Pancreas (tissue), 10 donors: ENCODE measurements at regions not wholly inside any gene's neighbourhood (a gene's known extent, or its start where the extent isn't known, plus 50 kb on each side); places are given as distances from the start of the nearest gene placed in this dataset.

ENCODE experiments used
- ATAC-seq, 4 donors: fragments of 200-7000 bp; cut with Tn5 transposase; one replicate each; pipeline versions ENCODE4 v1.8.0 to v1.9.1; 2020; ENCODE audit warnings: mild to moderate bottlenecking in 4 of 4, moderate library complexity in 4 of 4
- DNase-seq, 6 donors: peaks; one replicate each; pipeline ENCODE4 v3.0.0-alpha.2; 2020
- FAIRE-seq: peaks from 2 replicates; lab custom pipeline; 2012; peaks lifted over from hg19 to GRCh38; lab: Jason Lieb, UNC
- H3K27ac ChIP-seq, 4 donors: fragments of 200-600 bp; sonication (generic); 1 replicate in 3 of 4; 2 replicates in 1 of 4; pipeline versions ENCODE4 v1.5.0 to v1.8.0; 2020
- H3K27me3 ChIP-seq, 4 donors: fragments of 200-600 bp; one replicate each; pipeline ENCODE4 v1.8.0; 2021
- H3K36me3 ChIP-seq, 3 donors: fragments of 200-600 bp; sonication (generic) in 1 of 3; one replicate each; pipeline versions ENCODE4 v1.5.0 to v1.8.0; 2020 to 2021
- H3K4me1 ChIP-seq, 3 donors: fragments of 200-600 bp; one replicate each; pipeline ENCODE4 v1.8.0; 2021
- H3K4me3 ChIP-seq, 4 donors: fragments of 200-600 bp; sonication (generic) in 2 of 4; one replicate each; pipeline versions ENCODE4 v1.5.0 to v1.8.0; 2020 to 2021
- H3K9me3 ChIP-seq, 4 donors: fragments of 200-600 bp; one replicate each; pipeline ENCODE4 v1.8.0; 2021
- WGBS, 2 donors: extraction: QIAGEN DNeasy Blood & Tissue Kit; methylation state at CpG; one replicate each; pipeline ENCODE4 v1.1.7; 2013; 5-methylcytosine and 5-hydroxymethylcytosine counted together
- intact Hi-C, 3 donors: fragments of 100-400 bp; cut with DNase I; formaldehyde crosslinking; loops; one replicate each; pipeline versions ENCODE4 v1.11.1 to v1.14.2; 2022
- TF ChIP-seq, protein P1 (sequence below), 4 donors: fragments of 200-600 bp; sonication (generic) in 3 of 4; IDR thresholded peaks; one replicate each; pipeline versions ENCODE4 v1.5.0 to v1.8.0; 2021; ENCODE audit warnings: antibody characterized with exemption in 4 of 4
- donor health status: healthy with polysubstance abuse.
- donor health status: DM: no; HTN: no; CAD: no; lungs with moderate emphysema.
- donor health status: DM: no; HTN: no; CAD: no.
- donor health status: control.
- donor health status: control.
- donor health status: Bipolar disorder and iron deficiency.
- donor health status: DM: yes; HTN: yes; CAD: no.
- donor health status: DM: no; HTN: no; CAD: no.
- donor health status: DM: no; HTN: no; CAD: no.
- donor health status: DM: yes; HTN: yes; CAD: no.

DNA sequence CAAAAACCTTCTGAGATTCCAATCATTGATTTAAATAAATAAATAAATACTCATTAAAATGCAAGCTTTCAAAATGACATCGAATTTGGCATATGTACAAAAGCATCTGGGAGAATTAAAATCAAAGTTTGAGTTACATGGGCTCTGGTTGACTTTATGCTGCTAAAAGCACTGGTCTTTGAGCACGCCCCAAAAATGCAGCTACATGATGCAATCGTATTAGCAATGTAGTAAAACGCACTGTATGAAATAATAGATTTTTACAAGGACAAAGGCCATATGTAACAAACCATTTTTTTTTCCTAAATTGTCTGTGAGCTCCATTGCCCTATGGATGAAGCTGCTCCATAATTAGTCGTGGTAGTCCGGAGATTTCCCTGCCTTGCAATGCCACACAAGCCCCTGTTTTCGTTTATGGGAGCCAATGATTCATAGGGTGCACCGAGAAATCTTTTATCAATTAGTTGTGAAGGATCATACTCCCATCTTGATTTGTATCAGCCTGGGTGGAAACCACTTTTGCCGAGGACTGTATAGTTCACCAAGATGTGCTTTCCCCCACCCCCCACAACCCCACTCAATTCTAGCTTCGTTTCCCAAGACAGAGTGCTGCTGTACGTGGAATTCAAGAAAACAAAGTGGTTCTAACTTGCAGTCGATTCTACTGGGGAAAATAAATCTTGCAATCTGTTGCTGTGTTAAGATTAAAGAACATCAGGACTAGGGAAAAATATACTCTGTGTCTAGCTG lies 268.4 kb downstream of the IRS1 start:
- Histone ChIP-seq H3K9me3 (no peaks in the 10 kb centered on the region), H3K36me3 (no peaks in the 10 kb centered on the region), H3K4me1 (no peaks in the 10 kb centered on the region), H3K27me3 (no peaks in the 10 kb centered on the region), H3K4me3 (no peak overlapping the region), H3K27ac (no peak overlapping the region)
- intact Hi-C loops, result no loop called here
- TF ChIP-seq, protein P1, sequence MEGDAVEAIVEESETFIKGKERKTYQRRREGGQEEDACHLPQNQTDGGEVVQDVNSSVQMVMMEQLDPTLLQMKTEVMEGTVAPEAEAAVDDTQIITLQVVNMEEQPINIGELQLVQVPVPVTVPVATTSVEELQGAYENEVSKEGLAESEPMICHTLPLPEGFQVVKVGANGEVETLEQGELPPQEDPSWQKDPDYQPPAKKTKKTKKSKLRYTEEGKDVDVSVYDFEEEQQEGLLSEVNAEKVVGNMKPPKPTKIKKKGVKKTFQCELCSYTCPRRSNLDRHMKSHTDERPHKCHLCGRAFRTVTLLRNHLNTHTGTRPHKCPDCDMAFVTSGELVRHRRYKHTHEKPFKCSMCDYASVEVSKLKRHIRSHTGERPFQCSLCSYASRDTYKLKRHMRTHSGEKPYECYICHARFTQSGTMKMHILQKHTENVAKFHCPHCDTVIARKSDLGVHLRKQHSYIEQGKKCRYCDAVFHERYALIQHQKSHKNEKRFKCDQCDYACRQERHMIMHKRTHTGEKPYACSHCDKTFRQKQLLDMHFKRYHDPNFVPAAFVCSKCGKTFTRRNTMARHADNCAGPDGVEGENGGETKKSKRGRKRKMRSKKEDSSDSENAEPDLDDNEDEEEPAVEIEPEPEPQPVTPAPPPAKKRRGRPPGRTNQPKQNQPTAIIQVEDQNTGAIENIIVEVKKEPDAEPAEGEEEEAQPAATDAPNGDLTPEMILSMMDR (IDR thresholded peaks at IDR 0.05), result no peak
- 73 to 79% methylated on average over 12 of the region's 12 CpGs for WGBS, 2 donors
- DNase-seq (no peak), FAIRE-seq (no peak), ATAC-seq (no peak)

DNA sequence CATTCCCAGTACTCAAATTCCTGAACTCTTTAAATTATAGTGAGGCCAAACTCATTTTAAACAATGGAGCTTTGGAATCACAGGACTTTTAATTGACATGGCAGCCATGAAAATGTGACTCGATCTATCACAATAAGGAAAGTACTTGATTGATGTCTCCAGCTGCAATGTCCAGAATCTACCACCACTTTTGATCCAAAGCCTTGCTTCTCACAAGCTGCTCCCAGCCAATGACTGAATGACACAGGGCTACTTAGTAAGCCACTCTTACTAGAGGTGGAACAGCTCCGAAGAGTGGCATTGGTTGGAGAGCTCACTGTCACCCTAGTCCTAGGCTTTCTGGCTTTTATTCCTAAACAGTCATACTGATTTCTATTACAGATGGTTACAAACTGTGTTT lies 270.1 kb downstream of the IRS1 start:
- TF ChIP-seq, protein P1 (IDR thresholded peaks at IDR 0.05), result no peak
- Histone ChIP-seq H3K36me3 (no peaks in the 10 kb centered on the region), H3K27ac (no peak overlapping the region), H3K27me3 (no peaks in the 10 kb centered on the region), H3K9me3 (no peaks in the 10 kb centered on the region), H3K4me3 (no peak overlapping the region), H3K4me1 (no peaks in the 10 kb centered on the region)
- intact Hi-C loops, result no loop called here
- FAIRE-seq (no peak), ATAC-seq (no peak), DNase-seq (no peak)
- WGBS, 2 donors, result 90 to 93% methylated on average over 2 of the region's 2 CpGs

DNA sequence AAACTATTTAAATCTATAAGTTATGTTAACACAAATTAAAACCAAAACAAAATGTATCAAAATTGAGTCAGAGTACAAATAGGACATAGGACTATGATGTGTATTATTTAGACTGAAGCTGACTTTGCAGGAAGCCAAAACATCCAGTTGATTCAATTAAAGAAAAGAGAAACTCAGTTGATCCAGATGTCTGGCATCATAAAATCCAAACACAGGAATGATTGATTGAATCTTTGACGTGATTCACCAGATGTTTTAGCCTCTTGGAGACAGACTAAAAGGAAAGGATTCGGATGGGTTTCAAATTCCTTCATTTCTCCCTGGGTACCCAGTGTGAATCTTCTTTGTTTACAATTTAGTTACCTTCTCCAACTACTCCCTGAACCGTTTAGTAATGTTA lies 272.9 kb downstream of the IRS1 start:
- ATAC-seq, result no peak
- no peaks in the 10 kb centered on the region for H3K27me3 ChIP-seq
- no peaks in the 10 kb centered on the region for H3K4me1 ChIP-seq
- TF ChIP-seq, protein P1 (IDR thresholded peaks at IDR 0.05), result no peak
- H3K36me3 ChIP-seq, result no peaks in the 10 kb centered on the region
- peak; percentile 13 for FAIRE-seq
- no peak overlapping the region for H3K4me3 ChIP-seq
- 54% methylated on average over 3 of the region's 3 CpGs for whole genome bisulfite sequencing, 2 donors
- intact Hi-C loops, result no loop called here
- no peaks in the 10 kb centered on the region for H3K9me3 ChIP-seq
- no peak for DNase-seq
- H3K27ac ChIP-seq, result no peak overlapping the region

DNA sequence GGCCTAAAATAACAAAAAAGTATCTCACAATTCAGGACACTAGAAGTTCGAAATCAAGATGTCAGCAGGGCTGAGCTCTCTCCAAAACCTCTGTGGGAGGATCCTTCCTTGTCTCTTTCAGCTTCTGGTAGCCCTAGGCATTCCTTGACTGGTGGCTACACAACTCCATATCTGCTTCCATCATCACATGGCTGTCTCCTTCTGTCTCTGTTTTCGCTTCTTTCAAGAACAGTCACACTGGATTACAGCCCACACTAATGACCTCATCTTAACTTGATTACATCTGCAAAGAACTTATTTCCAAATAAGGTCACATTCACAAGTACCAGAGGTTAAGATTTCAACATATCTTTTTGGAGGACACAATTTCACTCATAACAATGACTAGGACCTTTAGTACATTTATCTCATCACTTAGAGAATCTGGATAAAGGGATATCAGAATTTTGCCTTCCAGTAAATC lies 275.2 kb downstream of the IRS1 start:
- ATAC-seq, result peak in 2 of 4 donors; percentile 31 to 40
- WGBS, 2 donors, result 84 to 92% methylated on average over 2 of the region's 2 CpGs
- Histone ChIP-seq H3K9me3 (no peaks in the 10 kb centered on the region), H3K36me3 (no peaks in the 10 kb centered on the region), H3K27ac (no peak overlapping the region), H3K4me1 (no peaks in the 10 kb centered on the region), H3K4me3 (no peak overlapping the region), H3K27me3 (no peaks in the 10 kb centered on the region)
- intact Hi-C loops, result no loop called here
- DNase-seq, result no peak
- TF ChIP-seq, protein P1 (IDR thresholded peaks at IDR 0.05), result no peak
- no peak for FAIRE-seq

DNA sequence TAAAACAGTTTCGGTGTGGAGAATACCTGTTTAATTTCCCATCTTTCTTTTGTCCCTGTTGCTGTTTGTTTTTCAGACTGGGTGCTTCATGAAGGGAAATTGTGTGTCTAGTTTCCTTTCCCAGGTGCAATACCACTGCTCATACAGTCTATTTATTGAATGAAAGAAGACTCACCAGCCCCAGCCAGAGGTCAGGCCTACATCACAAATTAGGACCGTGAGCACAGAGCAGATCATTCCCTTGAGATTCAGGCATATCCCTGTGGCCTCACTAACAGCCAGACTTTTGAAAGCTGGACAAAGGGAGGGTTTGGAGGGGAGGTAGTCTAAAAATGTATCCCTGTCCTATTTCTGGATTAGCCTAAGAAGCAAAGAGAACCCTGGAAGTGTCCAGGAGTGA lies 278.9 kb downstream of the IRS1 start:
- Histone ChIP-seq H3K4me1 (no peaks in the 10 kb centered on the region), H3K27ac (no peak overlapping the region), H3K27me3 (no peaks in the 10 kb centered on the region), H3K4me3 (no peak overlapping the region), H3K36me3 (no peaks in the 10 kb centered on the region), H3K9me3 (no peaks in the 10 kb centered on the region)
- TF ChIP-seq, protein P1 (IDR thresholded peaks at IDR 0.05), result no peak
- 75 to 86% methylated on average over 2 of the region's 2 CpGs for WGBS, 2 donors
- no peak for FAIRE-seq
- intact Hi-C loops, result no loop called here
- ATAC-seq, result no peak
- no peak for DNase-seq
